ENCODE measurements at regions not wholly inside any gene's neighbourhood (a gene's known extent, or its start where the extent isn't known, plus 50 kb on each side); places are given as distances from the start of the nearest gene placed in this dataset.

DNA sequence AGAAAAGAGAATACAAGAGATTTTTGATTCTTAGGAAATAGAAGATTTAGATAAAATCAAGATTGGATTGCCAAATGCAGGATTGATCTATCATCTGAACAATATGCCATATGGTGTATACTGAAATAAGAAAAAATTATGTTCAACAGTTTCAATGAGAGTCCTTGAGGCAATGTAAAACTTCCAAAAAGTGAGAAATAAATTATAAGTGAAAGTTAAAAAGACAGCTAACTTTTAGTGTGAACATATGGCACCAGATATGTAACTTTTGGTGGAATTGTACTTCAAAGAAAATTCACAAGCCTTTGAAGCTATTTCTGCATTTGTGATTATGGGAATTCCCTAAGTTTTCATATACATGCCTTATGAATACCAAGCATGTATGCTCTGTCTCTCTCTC lies 200.5 kb upstream of the ANO3 start:
- CTCF ChIA-PET = no interaction called here
- POLR2A ChIA-PET = no interaction called here

DNA sequence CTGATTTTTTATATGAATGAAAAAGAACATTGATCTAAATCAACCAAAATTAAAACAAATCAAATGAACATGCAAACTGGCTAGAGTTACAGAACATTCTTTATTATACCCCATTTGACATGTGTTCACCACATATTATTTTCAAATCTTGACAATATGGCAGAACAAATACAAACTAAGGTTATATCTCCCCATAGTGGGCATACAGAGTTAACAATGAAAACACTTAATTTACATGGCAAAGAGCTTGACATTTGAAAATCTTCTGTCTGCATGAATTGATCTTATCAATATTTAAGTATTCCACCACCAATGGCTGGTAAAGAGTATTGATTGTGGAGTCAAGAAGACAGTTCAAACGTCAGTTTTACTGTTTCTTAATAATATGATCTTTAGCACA lies 197.9 kb upstream of the ANO3 start:
- ChIA-PET POLR2A (no interaction called here), CTCF (no interaction called here)

DNA sequence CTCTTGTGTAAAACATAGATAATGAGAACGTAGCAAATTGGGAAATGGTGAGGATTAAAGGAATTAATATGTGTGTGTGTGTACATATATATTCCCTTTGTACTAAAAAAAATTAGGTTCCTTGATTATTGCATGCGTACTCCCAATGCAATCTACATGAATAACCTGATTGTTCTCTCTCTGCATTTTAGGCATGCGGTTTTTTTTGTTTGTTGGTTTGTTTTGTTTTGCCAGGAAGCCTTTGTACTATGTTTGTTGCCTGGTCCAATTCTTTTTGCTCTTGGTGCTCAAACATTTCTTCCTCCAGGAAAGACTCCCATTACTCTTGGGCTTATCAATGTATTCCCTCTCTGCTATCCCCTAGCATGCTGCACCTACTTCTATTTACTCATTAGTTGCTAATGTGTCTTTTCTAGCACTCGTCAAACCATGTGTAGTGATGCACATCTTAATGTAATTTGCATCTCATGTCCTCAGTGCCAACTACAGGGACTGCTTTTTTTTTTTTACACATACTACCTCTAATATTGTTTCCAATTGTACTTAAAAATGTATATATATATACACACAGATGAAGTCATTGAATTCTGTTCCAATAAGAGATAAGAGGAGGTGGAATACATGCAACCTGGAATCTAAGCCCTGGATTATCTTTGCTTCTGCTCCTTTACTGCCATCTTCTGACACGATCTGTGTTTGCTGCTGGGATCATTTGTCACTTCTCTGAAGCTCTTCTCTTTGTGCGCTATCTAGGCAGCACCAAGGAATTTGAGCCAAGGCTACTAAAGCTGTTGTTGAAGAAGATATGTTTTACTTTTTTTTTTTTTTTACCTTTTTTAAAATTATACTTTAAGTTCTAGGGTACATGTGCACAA lies 197.2 kb upstream of the ANO3 start:
- CTCF ChIA-PET = no interaction called here
- POLR2A ChIA-PET = no interaction called here

DNA sequence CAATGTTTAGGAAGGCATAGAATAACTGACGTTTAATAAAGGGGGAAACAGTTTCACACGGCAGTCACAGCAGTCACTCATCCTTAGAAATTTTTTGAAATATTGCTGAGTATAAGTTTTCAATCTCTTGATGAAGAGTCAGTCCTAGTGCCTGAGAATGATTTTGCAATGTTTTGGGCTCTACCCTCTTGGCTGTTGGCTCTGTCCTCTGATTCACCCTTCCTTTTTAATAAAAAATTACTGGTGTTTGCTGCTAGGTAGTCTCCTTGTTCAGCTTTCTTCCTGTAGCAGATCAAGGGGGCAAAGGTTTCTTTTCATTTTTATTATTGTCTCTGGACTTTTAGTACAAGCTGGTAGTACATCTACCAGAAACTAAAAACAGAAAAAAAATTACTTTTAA lies 194.3 kb upstream of the ANO3 start:
- ChIA-PET POLR2A (no interaction called here), CTCF (no interaction called here)

DNA sequence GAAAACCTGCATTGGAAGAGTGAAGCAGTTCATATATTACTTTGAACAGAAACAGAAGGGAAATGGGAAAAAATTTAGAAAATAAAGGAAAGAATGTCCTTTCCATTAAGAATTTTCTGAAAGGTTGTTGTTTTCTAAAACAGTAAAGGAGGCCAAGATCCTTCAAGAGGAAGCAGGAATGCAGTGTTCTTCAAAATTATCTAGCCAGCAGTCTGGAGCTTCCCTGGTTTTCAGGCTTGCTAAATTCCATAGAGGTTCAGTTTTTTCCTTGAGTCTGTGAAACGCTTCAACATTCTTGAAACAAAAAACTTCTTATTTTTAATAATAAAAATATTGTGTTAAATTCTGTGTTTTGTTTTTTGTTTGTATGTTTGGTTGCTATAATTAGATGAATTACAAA lies 189.0 kb upstream of the ANO3 start:
- CTCF ChIA-PET = no interaction called here
- POLR2A ChIA-PET = no interaction called here

DNA sequence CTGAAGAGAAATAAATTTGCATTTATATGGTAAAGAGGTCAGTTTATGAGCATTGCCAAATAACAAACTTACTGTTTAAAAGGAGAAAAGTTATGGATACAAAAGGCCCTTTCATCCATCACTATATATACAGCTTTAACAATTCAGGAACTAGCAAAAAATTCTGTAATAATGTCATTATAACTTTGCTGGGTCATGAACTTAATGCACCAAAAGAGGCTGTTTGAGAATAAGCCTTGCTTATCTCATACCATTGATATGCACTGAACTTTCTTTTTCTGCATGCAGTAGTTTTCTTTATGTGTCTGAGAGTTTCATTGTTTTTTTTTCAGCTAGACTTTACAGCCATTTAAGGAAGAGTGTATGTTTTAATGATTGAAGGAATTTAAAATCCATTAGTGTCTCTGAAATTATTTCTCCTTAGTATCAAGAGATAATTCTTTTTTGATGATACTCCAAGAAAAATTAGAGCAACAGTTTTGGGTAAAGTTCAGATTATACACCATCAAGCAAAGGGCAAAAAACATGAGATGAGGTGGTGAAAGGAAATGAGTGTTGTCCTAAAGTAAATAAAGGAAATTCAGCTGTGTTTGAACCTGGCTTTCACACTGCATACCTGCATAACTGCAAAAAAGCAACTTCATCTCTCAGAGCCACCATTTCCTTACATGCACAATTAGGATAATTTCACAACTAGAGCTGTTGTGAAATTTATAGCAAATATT lies 188.2 kb upstream of the ANO3 start:
- POLR2A ChIA-PET = no interaction called here
- CTCF ChIA-PET = no interaction called here

DNA sequence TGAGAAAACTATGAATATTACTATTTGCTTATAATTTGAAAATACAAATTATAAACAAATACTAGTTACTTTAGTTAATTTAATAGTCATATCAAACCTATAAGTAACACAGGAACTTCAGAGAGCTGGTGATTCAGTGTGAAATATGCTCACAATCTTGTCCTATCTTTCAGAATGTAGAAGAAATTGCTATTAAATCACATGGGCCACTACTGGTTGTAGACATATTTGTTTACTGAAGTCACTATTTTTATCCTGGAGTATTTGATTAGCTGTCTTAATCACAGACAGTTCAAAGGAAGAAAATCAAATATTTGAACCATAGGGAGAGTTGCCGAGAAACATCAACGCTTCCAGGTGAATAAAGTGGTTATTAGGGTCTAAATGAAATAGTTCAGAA lies 187.6 kb upstream of the ANO3 start:
- POLR2A ChIA-PET = no interaction called here
- CTCF ChIA-PET = no interaction called here

DNA sequence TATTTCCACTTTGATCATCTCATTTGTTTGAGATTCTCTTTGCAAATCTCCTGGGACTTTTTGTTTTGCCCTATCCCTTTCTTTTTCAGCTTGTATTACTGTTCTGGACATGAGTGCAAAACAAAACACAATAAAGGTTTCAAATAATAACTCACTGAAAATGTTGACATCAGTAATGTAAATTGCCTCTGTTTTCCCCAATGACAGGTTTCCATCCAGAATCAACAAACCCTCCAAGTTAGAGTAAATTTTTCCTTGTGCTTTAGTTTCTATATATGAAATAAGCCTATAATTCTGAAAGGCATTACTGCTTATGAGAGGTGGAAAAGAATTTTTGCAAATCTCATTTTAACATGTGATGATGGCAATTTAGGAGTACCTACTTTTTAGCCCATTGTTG lies 187.0 kb upstream of the ANO3 start:
- ChIA-PET CTCF (no interaction called here), POLR2A (no interaction called here)

DNA sequence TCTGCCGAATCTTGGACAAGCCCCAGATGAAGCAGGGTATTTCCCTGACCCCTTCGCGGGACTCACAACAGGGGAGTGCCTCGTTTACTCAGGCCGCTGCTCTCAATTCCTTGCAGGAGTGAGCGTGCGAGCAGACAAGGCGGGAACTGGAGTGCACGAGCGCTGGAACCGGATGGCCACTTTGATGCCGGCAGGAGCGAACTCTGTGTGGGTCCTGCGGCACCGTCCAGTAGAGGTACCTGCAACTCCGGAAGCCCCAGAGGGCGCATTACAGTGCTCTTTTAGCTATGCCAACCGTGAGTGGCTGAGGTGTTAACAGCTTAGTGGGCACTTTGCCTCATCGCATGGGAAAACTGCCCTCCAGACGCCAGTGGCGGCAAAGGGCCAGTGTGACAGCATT lies 182.3 kb upstream of the ANO3 start:
- ChIA-PET POLR2A (no interaction called here), CTCF (no interaction called here)

DNA sequence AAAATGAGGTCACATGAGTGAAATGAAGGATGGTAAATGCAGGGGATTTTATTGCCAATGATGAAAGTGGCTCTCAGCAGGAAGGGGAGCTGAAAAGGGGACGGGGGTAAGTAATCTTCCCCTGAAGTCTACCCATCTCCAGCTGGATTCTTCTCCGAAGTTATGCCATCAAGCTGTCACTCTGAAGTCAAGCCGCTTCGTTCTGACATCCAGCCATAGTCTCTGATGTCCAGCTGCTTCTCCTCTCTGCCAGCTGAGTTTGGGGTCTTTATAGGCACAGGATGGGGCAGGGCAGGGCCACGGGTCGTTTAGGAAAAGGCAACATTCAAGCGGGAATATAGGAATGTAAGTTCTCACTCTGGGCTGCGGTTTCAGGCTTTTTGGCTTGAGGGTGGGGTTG lies 181.9 kb upstream of the ANO3 start:
- ChIA-PET CTCF (no interaction called here), POLR2A (no interaction called here)

DNA sequence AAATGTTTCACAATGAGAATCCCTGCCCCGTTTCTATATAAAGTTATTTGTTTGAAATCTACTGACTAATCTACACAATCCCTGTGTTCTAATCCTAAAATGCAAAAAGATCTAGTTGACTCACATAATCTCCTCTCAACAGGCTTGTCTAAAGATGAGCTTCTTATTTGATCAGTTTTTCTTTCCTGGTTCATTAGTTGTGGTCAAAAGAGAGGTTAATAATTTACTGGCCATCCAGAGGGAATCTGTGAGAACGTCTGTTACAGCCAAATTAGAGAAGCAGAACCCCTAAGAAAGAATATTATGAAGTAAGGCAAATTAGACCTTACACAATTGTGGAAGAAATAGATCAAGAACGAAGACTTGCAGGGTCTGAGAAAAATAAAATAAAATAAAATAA lies 173.7 kb upstream of the ANO3 start:
- ChIA-PET CTCF (no interaction called here), POLR2A (no interaction called here)

DNA sequence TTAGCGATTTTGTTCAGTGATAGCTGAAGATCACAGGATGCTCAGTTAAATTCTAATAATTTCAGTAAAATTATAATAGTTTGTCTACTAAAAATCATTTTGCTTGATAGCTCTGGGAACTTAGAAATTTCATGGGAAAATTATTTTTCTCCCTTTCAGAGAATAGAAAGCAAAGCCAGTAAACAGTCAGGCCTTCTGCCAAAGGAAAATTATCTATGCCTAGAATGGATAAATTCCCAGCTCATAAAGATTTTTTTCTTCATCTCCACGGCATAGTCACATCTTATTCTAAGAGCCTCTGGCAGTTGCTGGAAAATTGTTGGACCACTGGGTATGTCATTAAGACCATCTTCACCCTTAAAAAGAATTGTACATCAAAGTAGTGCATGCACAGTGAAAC lies 169.6 kb upstream of the ANO3 start:
- ChIA-PET POLR2A (no interaction called here), CTCF (no interaction called here)

DNA sequence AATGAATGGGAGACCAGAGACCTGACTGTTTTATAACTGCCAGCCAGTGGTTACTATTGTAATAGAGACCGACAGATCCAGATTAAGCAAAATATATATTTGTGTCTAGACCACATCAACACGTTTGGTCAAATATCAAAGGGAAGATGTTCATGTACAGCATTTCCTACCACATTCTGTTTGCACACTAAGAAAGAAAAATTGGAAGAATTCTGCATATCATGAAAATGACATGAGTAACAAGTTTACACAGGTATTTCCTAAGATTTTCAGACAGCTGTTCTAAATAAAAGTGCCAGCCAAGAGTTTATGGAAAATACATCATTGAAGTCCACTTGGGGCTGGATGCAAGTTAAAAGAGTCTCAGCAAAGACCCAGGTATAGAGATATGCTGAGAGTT lies 145.5 kb upstream of the ANO3 start:
- ChIA-PET POLR2A (no interaction called here), CTCF (no interaction called here)

DNA sequence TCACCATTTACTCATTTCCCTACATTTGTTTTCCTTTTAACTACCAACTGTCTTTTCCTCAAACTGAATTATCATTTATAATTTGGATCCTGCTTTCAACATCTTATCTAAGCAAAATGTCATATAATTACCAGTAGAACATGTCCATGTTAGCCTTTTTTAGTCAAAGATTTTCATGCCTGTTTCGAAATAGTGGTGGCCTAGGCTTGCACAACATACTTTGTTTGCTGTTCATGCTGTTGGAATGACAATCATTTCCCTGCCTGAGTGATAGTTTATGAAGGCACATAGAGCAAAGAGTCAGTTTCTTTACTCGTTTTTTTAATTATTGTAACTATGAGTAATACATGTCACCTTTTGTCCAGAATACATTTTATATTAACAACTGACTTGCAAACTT lies 144.3 kb upstream of the ANO3 start:
- CTCF ChIA-PET = no interaction called here

DNA sequence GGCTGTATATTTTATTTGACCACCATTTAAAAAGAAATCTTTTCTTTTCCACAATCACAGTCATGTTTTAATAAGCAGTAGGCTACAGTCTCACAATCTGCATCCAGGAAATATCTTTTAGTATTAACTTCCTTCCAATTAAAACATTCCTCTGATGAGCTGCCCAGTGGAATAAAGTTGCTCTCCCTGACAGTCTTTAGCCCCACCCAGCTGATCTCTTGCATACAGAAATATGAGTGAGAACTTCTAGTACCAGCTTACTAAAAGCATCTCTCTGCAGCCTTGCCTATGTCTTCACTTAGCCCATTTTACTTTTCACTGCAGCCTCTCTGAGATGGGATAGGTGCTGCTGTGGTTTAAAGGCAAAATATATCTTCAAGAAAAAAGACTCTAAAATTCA lies 143.4 kb upstream of the ANO3 start:
- CTCF ChIA-PET = no interaction called here
- POLR2A ChIA-PET = no interaction called here

More for the DNA sequence above, 144.3 kb upstream of the ANO3 start:
- POLR2A ChIA-PET = no interaction called here

DNA sequence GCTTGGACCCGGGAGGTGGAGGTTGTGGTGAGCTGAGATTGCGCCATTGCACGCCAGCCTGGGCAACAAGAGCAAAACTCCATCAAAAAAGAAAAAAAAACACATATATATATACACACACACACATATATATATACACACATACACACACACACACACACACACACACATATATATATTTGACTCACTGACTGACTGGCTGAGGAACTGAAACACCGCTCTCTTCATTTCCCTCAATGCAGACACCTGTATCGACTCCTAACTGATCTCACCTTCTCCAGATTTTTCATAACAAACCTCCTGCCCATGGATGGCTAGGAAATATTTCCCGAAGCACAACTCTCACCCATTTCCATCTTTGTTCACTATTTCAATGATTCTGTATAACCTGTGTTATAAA lies 140.7 kb upstream of the ANO3 start:
- CTCF ChIA-PET = no interaction called here
- POLR2A ChIA-PET = no interaction called here

DNA sequence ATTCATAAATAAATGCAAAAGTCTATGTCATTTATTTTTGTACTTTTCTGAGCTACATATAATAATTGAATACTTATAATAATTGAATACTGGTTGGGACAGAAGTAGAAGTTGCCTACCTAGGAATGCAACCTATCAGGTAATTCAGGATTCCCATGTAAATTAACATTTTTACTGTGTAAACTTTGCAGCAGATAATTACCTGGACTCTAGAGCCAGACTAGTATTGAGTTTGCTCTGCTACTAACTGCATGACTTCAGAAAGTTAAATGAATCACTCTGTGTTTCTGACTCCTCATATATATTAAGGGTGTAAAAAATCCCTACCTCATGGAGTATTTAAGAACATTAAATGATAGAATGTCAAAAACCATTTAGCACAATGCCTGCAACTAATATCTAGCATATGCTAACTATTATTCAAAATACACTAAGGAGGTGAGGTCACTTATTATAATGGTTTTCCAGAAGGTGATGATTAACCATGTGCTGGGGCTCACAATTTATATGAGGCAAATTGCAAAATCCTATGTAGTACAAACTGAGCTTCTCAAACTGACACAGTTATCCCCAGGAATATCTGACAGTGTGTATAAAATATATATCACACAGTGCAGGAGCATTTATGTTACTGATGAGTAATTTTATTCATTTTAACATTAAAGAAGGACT lies 138.1 kb upstream of the ANO3 start:
- POLR2A ChIA-PET = no interaction called here
- CTCF ChIA-PET = interaction anchor here (0.7 kb wide), 1 partner anchor 532 kb away, joined by 3 read pairs; no protein-coding TSS in a partner anchor

DNA sequence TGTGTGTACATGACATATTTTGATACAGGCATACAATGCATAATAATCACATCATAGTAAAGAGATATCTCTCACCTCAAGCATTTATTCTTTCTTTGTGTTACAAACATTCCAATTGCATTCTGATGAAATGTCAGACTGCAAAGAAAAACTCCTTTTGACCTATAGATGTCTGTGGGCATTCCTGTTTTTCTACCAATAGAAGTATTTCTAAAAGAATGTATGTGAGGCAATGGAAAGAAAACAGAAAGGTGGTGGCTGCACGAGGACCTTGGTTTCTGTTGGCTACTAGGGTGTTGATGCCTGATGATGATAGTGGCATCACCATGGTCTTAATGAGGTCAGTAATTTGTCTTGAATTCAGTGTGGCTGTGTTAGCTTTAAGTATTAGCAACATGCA lies 137.0 kb upstream of the ANO3 start:
- CTCF ChIA-PET = no interaction called here
- POLR2A ChIA-PET = no interaction called here

DNA sequence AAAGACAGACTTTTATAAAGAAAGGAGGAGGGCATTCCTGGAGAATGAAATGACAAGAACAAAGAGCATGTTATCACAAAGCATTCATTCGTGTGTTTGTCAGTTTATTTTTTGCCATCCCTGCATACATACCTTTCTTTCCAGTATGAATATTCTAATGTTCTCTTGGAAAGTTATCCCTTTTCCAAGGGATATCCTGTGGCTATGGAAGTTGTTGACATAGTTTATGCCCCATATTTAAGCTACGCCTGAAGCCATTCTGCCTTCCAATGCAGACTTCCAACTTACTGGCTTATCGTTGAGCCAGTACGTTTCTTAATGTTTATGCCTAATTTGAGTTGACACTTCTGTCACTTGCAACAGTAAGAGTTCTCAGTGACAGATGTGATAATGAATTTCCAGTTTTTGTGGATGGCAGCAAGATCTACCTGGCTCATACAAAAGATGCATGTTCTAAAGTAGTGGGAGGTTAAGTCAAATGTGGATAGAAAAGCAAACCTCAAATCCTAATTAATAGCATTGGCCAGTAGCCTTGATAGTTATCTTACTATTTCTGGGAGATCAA lies 133.3 kb upstream of the ANO3 start:
- CTCF ChIA-PET = no interaction called here
- POLR2A ChIA-PET = no interaction called here

DNA sequence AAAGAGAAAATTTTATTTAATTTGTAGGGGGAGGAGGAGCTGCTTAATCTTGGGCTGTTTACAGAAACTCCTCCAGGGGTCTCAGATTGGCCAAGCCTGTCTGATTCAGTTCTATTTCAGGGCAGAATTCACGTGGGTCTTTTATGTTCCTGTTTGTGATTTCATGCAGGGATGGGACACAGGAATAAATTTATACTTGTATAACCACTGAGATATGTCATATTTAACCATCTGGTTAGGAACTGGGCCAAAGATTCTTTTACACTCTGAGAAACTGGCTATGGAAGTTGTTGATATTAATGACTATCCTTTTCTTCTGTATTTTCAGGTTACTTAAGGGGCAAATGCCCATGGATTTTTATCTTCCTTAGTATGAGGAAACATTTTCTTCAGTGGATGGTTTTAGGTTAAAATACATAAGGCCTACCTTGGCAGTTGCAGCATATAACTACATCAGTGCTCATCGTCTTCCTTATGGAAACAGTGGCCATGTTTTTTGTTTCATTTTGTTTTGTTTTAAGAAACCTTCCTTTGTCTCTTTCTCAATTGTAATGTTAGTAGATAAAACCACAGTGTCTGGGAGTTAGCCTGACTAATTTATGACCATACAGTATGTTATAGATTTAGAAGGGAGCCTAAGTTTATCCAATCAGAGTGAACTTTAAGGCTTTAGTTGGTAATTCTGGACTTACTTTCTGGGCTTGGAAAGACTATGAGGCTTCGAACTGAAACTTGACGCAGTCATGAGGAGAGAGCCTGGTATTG lies 132.4 kb upstream of the ANO3 start:
- POLR2A ChIA-PET = no interaction called here
- CTCF ChIA-PET = no interaction called here

DNA sequence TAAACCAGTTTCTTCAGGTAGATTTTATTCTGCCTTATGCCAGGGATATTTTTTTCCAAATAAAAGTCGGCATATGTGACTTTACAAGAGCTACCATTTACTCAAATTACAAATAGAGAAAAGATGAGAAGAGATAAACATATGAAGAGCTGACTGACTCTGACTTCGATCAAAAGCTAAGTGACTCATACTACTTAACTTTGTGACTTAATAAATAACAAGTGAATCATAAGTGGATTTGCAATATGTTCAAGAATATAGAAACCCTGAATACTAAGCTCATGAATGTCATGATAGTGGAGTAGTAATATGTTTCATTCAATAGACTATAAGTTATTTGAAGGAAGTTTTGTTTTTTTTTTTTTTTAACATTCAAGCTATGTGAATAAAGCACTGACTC lies 130.5 kb upstream of the ANO3 start:
- POLR2A ChIA-PET = no interaction called here
- CTCF ChIA-PET = no interaction called here

Measured in activated CD8-positive, alpha-beta memory T cell treated with anti-CD3 and anti-CD28 coated beads for 36 hours (primary cell).